HG02759 (cell line): ENCODE measurements at regions not wholly inside any gene's neighbourhood (a gene's known extent, or its start where the extent isn't known, plus 50 kb on each side); places are given as distances from the start of the nearest gene placed in this dataset.

Experiments
- ATAC-seq: cut with Tn5 transposase; IDR thresholded peaks from one replicate; pipeline ENCODE4 v1.9.1; 2021; ENCODE audit warnings: mild to moderate bottlenecking, moderate library complexity; ENCODE audit not compliant: unreplicated experiment

DNA sequence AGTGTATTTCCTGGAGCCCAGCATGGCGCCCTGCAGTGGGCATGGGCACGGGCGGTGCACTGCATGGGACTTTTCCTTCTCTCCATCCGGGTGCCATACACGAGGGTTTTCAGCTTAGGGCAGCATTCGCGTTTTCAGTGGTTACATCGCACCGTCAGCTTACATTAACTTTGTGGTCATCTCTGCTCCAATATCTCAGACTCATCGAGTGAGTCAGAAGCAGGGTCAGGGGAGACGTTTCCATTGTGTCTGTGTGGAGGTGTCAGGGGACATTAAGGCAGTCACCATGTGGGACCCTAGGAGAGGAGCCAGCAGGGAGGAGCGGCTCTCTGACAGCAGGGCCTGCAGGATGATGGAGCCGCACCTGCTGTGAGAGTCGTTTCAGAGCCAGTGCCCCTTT is 541.0 kb downstream of the FGF9 start:
- ATAC-seq = no peak

DNA sequence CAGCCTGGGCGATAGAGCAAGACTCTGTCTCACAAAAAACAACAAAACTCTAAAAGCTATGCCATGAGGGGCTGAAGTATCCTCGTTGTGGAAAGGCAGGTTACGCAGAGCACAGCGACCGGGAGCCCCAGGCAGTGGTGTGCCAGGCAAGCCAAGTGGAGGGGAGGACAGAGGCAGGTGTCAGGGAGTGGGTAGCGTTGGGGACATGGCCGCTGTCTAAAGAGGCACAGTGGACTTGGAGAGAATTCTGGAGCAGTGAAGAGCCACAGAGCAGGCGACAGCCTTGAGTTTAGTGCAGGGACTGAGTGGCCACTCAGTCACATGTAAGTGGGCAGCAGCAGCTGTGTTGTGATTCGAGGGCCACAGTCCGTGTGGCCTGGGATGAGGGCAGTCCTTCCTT is 541.7 kb downstream of the FGF9 start:
- no peak for ATAC-seq

- no peak for ATAC-seq
Measured at GRCh38 chr13:22214184-22214583, 543.3 kb downstream of the FGF9 start.

- ATAC-seq = no peak
Measured at GRCh38 chr13:22218797-22219196, 547.9 kb downstream of the FGF9 start.

DNA sequence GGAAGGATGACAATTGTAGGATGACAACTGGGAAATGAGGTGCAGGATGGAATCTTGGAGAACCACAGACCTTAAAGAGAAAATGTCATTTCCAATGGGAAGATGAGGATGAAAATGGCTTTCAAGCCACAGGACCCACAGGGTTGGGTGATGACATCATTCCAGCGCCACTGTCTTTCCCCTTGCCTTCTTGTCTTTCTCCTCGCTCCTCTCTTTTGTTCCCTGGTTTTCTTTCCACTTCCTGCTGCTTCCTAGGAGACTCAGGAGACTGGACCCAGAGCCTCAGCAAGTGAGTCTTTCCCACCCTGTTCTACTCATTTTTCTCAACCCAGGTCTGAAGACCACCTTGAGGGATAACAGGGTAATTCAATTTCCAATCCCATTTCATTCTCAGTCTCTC is 548.8 kb downstream of the FGF9 start:
- ATAC-seq = no peak

- ATAC-seq = no peak
Measured at GRCh38 chr13:22220151-22221135, 549.6 kb downstream of the FGF9 start.

DNA sequence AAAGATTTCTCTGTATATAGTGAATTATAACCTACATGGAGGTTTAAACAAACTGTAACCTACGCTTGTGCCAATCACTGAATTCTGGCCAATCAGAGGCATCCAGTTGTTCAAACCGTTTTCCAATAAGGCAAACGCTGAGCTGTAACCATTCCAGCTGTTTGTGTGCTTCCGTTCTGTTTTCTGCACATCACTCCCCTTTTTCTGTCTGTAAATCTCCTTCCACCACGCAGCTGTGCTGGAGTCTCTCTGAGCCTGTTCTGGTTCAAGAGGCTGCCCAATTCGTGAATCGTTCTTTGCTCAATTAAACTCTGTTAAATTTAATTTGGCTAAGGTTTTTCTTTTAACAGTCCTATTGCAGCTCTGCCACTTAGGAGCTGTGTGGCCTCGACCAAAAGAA is 552.5 kb downstream of the FGF9 start:
- ATAC-seq = no peak

DNA sequence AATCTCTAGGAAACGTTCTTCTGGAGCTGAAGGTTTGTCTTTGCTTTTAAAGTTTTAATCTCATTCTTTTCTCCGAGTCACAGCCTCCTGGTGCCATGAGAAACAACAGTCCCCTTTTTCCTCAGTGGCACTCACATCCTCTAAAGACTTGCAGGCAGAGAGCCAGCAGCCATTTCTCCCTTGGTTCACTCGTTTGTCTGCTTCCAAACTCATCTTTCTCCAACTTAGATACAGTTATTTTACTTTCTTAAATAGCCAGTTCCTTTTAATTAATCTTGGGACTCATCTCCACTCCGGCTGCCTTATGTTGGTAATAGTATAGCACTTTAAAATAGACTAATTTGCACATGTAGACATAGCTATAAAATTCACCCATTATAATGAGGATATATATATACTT is 555.2 kb downstream of the FGF9 start:
- ATAC-seq = no peak

DNA sequence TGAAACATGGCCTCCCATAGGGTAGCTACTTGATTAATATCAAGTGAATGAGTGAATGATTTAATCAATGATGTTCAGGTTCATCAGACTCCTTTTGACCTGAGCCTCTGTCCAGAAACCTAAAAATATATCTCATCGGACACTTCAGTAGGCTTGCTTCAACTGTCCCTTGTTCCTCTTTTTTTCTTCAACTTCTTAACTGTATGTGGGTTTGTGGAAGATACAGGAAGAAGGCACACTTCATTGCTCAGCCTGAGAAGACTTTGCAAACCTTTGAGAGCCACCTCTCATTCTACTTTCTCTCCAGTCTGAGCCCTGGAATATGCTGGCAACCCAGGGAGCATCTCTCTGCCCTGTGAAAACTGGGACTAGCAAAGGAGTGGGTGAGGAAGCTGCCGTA is 557.0 kb downstream of the FGF9 start:
- peak; percentile 70 for ATAC-seq

DNA sequence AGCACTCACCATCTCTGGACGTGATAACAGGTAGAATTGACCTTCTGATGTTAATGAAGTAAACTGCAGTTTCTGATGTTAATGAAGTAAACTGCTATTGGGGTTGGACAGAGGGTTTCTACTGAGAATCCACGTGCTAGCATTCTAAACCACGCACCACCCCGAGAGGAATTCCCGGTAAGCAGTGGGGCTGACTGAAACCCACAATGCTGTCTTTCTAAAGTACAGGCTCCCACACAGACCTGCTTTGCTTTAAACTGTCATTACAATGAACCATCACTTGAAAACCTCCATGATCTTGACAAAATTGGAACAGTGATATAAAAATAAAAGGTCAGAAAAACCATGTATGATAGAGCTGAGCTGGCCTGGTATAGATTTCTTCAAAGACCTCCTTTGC is 559.0 kb downstream of the FGF9 start:
- no peak for ATAC-seq

GRCh38 chr13:22232186-22232585 is 561.3 kb downstream of the FGF9 start:
- ATAC-seq = no peak

GRCh38 chr13:22235285-22235949 is 564.5 kb downstream of the FGF9 start:
- ATAC-seq = no peak

DNA sequence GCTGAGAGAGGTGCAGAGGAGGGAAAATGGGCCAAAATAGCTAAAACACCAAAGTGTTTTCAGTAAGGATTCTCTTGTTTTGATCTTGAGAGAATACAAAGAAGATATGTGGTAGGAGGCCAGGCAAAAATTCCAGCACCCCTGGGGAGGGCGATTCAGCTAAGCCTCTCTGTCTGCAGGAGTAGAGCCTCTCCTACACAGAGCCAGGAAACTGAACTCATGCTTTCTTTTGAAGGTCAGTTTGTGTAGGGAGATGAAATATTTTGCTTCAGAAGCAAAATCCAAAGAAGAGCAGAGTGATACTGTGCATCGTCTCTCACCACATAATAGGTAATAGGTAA is 565.0 kb downstream of the FGF9 start:
- ATAC-seq = no peak

- no peak for ATAC-seq
Measured at GRCh38 chr13:22238269-22238668, 567.4 kb downstream of the FGF9 start.

- ATAC-seq = no peak
Measured at GRCh38 chr13:22240716-22241115, 569.8 kb downstream of the FGF9 start.

GRCh38 chr13:22243469-22244163 is 572.7 kb downstream of the FGF9 start:
- ATAC-seq = no peak

DNA sequence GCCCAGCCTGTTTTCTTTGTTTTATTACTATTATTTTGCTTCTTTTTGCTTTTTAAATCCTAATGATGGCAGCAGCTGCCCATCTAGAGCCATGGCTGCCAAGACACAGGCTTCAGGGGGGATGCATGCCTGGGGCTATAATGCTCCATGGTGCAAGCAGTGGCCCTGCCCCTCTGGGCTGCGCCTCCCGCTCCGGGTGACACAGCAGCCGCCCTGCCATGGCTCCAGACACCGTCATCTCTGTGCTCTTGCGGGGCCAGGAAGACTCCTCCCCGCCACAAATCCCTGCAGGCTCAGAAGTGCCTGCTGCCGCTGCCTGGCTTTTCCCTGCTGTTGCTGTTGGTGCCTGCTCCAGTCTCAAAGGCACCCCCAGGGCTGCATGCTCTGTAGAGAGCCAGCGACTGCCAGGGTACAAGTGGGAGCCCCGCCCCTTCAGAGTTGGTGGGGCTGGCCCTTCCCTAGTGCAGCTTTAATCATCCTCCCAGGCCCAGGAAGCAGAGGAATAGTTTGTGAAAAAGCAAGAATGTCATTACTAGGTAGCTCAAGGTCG is 581.5 kb downstream of the FGF9 start:
- ATAC-seq = no peak

DNA sequence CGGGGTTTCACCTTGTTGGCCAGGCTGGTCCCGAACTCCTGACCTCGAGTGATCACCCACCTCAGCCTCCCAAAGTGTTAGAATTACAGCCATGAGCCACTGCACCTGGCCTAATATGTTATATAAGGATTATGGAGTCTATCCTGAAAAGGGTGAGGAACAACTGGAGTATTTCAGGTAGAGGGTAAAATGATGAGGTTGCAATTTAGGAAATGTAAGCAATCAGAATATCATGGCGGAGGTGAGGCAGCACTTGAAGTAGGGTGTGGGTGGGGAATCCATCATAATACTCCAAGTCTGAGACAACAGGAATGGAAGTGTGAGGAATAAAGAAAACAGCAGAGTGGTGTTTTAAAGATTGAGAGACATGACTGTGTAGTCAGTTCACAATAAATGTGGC is 582.2 kb downstream of the FGF9 start:
- ATAC-seq = no peak

- ATAC-seq = no peak
Measured at GRCh38 chr13:22256111-22256639, 585.3 kb downstream of the FGF9 start.

GRCh38 chr13:22262001-22262885 is 591.4 kb downstream of the FGF9 start:
- no peak for ATAC-seq
